HepG2 (cell line): ENCODE measurements at regions not wholly inside any gene's neighbourhood (a gene's known extent, or its start where the extent isn't known, plus 50 kb on each side); places are given as distances from the start of the nearest gene placed in this dataset.
"Not testable (repeated sequence)": the region's sequence is repeated elsewhere in the genome, so short reads cannot be mapped to it uniquely, and the experiment has no call there.

Experiments
- ATAC-seq: fragments of 200-7000 bp; cut with Tn5 transposase; 3 replicates; pipeline ENCODE4 v1.9.1; 2020; ENCODE audit warnings: mild to moderate bottlenecking, moderate library complexity
- BruUV-seq: library from RNA; stranded (reverse); fragments of 400-500 nt; replicated peaks from 2 replicates; lab custom pipeline; 2021; lab: Mats Ljungman, UMichigan
- CTCF ChIA-PET: fragments of 300-600 bp; formaldehyde crosslinking; extraction: SDS; loops from one replicate; lab custom pipeline; 2021; ENCODE audit warnings: low total read pairs, inconsistent platforms, low intra/inter-chr PET ratio; lab: Yijun Ruan, JAX
- POLR2A ChIA-PET: fragments of 350-600 bp; sonication (Branson Sonifier 250); formaldehyde crosslinking; loops from one replicate; lab custom pipeline; 2020; ENCODE audit warnings: antibody characterized with exemption, inconsistent platforms; lab: Yijun Ruan, JAX
- DNase-seq: peaks from one replicate; pipeline ENCODE4 v3.0.0-alpha.2; 2015; ENCODE audit warnings: low spot score
- FAIRE-seq: peaks from 3 replicates; lab custom pipeline; 2011; peaks lifted over from hg19 to GRCh38; lab: Jason Lieb, UNC
- H2AFZ ChIP-seq: one replicate; pipeline ENCODE4 v1.6.1; 2011; ENCODE audit warnings: low read length, inconsistent platforms
- H3K27ac ChIP-seq: fragments of 300-600 bp; 3 replicates; pipeline ENCODE4 v1.8.0; 2011; ENCODE audit warnings: mixed run types, mild to moderate bottlenecking, mixed read lengths, low read length, inconsistent platforms; ENCODE audit not compliant: insufficient read depth; ENCODE audit errors: extremely low read length
- H3K27me3 ChIP-seq, 2 experiments: fragments of 200-600 bp in 1 of 2; 2 replicates in 1 of 2; 3 replicates in 1 of 2; pipeline versions ENCODE4 v1.6.0 to v1.8.0; 2011; ENCODE audit warnings: low read length in 2 of 2, mild to moderate bottlenecking in 2 of 2, moderate library complexity in 2 of 2, inconsistent platforms in 1 of 2; ENCODE audit not compliant: insufficient read depth in 2 of 2, control insufficient read depth in 1 of 2
- H3K36me3 ChIP-seq, 2 experiments: fragments of 200-600 bp in 1 of 2; replicated peaks in 1 of 2; 2 replicates in 1 of 2; 3 replicates in 1 of 2; pipeline versions ENCODE4 v1.5.1 to v1.8.0; 2011; ENCODE audit warnings: low read length in 2 of 2, inconsistent platforms in 1 of 2; ENCODE audit not compliant: insufficient read depth in 2 of 2, control insufficient read depth in 1 of 2
- H3K4me1 ChIP-seq: 2 replicates; pipeline ENCODE4 v1.5.1; 2012; ENCODE audit warnings: low read length, inconsistent platforms; ENCODE audit not compliant: insufficient read depth
- H3K4me2 ChIP-seq: 2 replicates; pipeline ENCODE4 v1.6.0; 2011; ENCODE audit warnings: low read depth, low read length, inconsistent platforms
- H3K4me3 ChIP-seq, 3 experiments: fragments of 200-600 bp in 1 of 3; sonication (generic), shearing (Covaris generic) in 1 of 3; replicated peaks in 1 of 3; 2 replicates each; pipeline ENCODE4 v1.5.1; 2011 to 2016; ENCODE audit warnings: low read length in 3 of 3, inconsistent platforms in 2 of 3, low read depth in 2 of 3, mild to moderate bottlenecking in 2 of 3, control low read depth in 1 of 3, mixed read lengths in 1 of 3; ENCODE audit not compliant: insufficient read depth in 1 of 3
- H3K79me2 ChIP-seq: one replicate; pipeline ENCODE4 v1.6.1; 2011; ENCODE audit warnings: low read length, inconsistent platforms; ENCODE audit not compliant: insufficient read depth
- H3K9ac ChIP-seq: 2 replicates; pipeline ENCODE4 v1.6.0; 2011; ENCODE audit warnings: mild to moderate bottlenecking, low read depth, low read length, inconsistent platforms; ENCODE audit not compliant: insufficient read depth
- H3K9me3 ChIP-seq: 2 replicates; pipeline ENCODE4 v1.5.1; 2012; ENCODE audit warnings: mild to moderate bottlenecking, low read length
- H4K20me1 ChIP-seq: 2 replicates; pipeline ENCODE4 v1.6.0; 2011; ENCODE audit warnings: inconsistent platforms, mild to moderate bottlenecking, low read length, moderate library complexity; ENCODE audit not compliant: insufficient read depth
- ONECUT2 ChIP-seq: sonication (generic); formaldehyde crosslinking; IDR thresholded peaks from 2 replicates; pipeline ENCODE4 v1.4.0; 2020; ENCODE audit warnings: missing genetic modification reagents
- ZNF382 ChIP-seq: sonication (generic); formaldehyde crosslinking; IDR thresholded peaks from 2 replicates; pipeline ENCODE4 v1.5.0; 2020; ENCODE audit warnings: missing genetic modification reagents, mild to moderate bottlenecking, borderline replicate concordance
- ZNF792 ChIP-seq: IDR thresholded peaks from 2 replicates; pipeline ENCODE4 v1.6.1; 2016
- WGBS: methylation state at CpG from one replicate; pipeline ENCODE4 v1.1.6; 2017; ENCODE audit warnings: low lambda C conversion rate; 5-methylcytosine and 5-hydroxymethylcytosine counted together
- in situ Hi-C: cut with HindIII; loops from 2 replicates; pipeline ENCODE4 v1.10.0; 2017; ENCODE audit warnings: low pct_unique_long_range_greater_than_20kb; ENCODE audit not compliant: extremely low pct_ligation_motif_present
- intact Hi-C: fragments of 100-400 bp; cut with micrococcal nuclease; formaldehyde crosslinking; loops from one replicate; pipeline ENCODE4 v1.10.0; 2022; ENCODE audit not compliant: unreplicated experiment
- TF ChIP-seq, protein P1 (sequence below): sonication (generic); formaldehyde crosslinking; IDR thresholded peaks from 2 replicates; pipeline ENCODE4 v1.4.0; 2020; ENCODE audit warnings: mild to moderate bottlenecking, missing genetic modification reagents, borderline replicate concordance
- TF ChIP-seq, protein P2 (sequence below): IDR thresholded peaks from 2 replicates; pipeline ENCODE4 v1.6.1; 2012; ENCODE audit warnings: low read length, improper control_type of control experiment
- TF ChIP-seq, protein P3 (sequence below): IDR thresholded peaks from 2 replicates; pipeline ENCODE4 v1.6.1; 2016; ENCODE audit warnings: mild to moderate bottlenecking, missing biosample characterization, missing genetic modification reagents

DNA sequence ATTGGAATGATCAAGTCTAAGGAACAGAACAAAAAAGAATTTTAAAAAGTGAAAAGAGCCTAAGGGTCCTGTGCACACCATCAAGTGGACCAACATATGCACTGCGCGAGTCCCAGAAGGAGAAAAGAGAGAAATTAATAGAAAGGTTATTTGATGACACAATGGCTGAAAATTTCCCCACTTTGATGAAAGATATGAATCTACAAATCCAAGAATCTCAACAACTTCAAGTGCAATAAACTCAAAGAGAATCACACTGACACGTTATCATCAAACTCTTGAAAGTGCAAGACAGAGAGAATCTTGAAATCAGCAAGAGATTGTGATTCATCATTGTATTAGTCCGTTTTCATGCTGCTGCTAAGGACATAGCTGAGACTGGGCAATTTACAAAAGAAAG is 230.8 kb downstream of the ADAMTS15 start:
- no TSS peak for BruUV-seq
- Histone ChIP-seq H4K20me1 (no peaks in the 10 kb centered on the region), H3K4me3 (no peak overlapping the region), H3K79me2 (no peaks in the 10 kb centered on the region), H3K4me2 (no peak overlapping the region), H3K27me3 (no peaks in the 10 kb centered on the region; a peak in 2 of 5 replicates), H2AFZ (no peak overlapping the region), H3K27ac (no peak overlapping the region), H3K9ac (no peak overlapping the region), H3K9me3 (peaks cover 12% of the 10 kb centered on the region; the same call in 1 of the 2 replicates), H3K36me3 (no peaks in the 10 kb centered on the region), H3K4me1 (no peaks in the 10 kb centered on the region)
- intact Hi-C loops = no loop called here
- ATAC-seq = no peak
- no peak for DNase-seq
- FAIRE-seq = no peak
- ChIA-PET CTCF (no interaction called here), POLR2A (no interaction called here)
- in situ Hi-C loops = no loop called here
- 3% methylated on average over 4 of the region's 4 CpGs for WGBS
- TF ChIP-seq, protein P1, sequence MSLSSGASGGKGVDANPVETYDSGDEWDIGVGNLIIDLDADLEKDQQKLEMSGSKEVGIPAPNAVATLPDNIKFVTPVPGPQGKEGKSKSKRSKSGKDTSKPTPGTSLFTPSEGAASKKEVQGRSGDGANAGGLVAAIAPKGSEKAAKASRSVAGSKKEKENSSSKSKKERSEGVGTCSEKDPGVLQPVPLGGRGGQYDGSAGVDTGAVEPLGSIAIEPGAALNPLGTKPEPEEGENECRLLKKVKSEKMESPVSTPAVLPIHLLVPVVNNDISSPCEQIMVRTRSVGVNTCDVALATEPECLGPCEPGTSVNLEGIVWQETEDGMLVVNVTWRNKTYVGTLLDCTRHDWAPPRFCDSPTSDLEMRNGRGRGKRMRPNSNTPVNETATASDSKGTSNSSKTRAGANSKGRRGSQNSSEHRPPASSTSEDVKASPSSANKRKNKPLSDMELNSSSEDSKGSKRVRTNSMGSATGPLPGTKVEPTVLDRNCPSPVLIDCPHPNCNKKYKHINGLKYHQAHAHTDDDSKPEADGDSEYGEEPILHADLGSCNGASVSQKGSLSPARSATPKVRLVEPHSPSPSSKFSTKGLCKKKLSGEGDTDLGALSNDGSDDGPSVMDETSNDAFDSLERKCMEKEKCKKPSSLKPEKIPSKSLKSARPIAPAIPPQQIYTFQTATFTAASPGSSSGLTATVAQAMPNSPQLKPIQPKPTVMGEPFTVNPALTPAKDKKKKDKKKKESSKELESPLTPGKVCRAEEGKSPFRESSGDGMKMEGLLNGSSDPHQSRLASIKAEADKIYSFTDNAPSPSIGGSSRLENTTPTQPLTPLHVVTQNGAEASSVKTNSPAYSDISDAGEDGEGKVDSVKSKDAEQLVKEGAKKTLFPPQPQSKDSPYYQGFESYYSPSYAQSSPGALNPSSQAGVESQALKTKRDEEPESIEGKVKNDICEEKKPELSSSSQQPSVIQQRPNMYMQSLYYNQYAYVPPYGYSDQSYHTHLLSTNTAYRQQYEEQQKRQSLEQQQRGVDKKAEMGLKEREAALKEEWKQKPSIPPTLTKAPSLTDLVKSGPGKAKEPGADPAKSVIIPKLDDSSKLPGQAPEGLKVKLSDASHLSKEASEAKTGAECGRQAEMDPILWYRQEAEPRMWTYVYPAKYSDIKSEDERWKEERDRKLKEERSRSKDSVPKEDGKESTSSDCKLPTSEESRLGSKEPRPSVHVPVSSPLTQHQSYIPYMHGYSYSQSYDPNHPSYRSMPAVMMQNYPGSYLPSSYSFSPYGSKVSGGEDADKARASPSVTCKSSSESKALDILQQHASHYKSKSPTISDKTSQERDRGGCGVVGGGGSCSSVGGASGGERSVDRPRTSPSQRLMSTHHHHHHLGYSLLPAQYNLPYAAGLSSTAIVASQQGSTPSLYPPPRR (CRISPR knock-in tag) = no peak
- TF ChIP-seq, protein P2, sequence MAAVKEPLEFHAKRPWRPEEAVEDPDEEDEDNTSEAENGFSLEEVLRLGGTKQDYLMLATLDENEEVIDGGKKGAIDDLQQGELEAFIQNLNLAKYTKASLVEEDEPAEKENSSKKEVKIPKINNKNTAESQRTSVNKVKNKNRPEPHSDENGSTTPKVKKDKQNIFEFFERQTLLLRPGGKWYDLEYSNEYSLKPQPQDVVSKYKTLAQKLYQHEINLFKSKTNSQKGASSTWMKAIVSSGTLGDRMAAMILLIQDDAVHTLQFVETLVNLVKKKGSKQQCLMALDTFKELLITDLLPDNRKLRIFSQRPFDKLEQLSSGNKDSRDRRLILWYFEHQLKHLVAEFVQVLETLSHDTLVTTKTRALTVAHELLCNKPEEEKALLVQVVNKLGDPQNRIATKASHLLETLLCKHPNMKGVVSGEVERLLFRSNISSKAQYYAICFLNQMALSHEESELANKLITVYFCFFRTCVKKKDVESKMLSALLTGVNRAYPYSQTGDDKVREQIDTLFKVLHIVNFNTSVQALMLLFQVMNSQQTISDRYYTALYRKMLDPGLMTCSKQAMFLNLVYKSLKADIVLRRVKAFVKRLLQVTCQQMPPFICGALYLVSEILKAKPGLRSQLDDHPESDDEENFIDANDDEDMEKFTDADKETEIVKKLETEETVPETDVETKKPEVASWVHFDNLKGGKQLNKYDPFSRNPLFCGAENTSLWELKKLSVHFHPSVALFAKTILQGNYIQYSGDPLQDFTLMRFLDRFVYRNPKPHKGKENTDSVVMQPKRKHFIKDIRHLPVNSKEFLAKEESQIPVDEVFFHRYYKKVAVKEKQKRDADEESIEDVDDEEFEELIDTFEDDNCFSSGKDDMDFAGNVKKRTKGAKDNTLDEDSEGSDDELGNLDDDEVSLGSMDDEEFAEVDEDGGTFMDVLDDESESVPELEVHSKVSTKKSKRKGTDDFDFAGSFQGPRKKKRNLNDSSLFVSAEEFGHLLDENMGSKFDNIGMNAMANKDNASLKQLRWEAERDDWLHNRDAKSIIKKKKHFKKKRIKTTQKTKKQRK = no peak
- TF ChIP-seq, protein P3, sequence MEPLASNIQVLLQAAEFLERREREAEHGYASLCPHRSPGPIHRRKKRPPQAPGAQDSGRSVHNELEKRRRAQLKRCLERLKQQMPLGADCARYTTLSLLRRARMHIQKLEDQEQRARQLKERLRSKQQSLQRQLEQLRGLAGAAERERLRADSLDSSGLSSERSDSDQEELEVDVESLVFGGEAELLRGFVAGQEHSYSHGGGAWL (CRISPR knock-in tag) = no peak
- TF ChIP-seq ZNF382 (CRISPR knock-in tag) (no peak), ZNF792 (CRISPR knock-in tag) (no peak), ONECUT2 (no peak)

- in situ Hi-C loops, ATAC-seq, BruUV-seq, H4K20me1 ChIP-seq, intact Hi-C loops, H3K4me3 ChIP-seq, CTCF ChIA-PET, H3K9ac ChIP-seq, H3K27me3 ChIP-seq, H3K4me1 ChIP-seq, FAIRE-seq, H3K36me3 ChIP-seq, DNase-seq, POLR2A ChIA-PET, H3K79me2 ChIP-seq, H3K4me2 ChIP-seq, H2AFZ ChIP-seq, H3K27ac ChIP-seq: not testable (repeated sequence)
- WGBS = 2% methylated on average over 2 of the region's 2 CpGs
- H3K9me3 ChIP-seq = peaks cover 12% of the 10 kb centered on the region; the same call in 1 of the 2 replicates
Observed at GRCh38 chr11:130682471-130682870, 233.8 kb downstream of the SNX19 start.
